ENCODE measurements at regions not wholly inside any gene's neighbourhood (a gene's known extent, or its start where the extent isn't known, plus 50 kb on each side); places are given as distances from the start of the nearest gene placed in this dataset.

DNA sequence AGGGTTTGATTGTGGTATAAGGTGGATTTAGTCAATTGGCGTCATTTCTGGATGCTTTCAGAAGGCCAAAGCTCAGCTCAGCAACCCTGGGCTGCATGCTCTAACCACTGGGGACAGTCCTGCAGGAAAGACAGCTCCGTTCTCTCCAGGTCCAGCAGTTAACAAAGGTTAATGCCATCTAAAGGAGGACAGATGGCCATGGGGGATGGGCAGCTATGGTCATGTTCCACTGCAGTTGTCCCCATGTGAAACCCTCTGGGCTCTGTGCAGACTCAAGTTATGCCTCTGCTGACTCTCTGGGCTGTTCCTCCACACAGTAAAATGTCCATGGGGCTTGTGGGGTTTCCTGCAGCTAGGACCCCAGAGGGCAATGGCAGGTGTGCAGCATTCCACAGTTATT lies 562.1 kb upstream of the ADGRL3 start:
- Mint-ChIP-seq H3K4me3 (no peak overlapping the region), H3K27ac (no peak overlapping the region), H3K36me3 (0 out of 2 replicates have a peak, but pooled peaks cover 3% of the 10 kb centered on the region), H3K4me1 (no peaks in the 10 kb centered on the region), H3K27me3 (ENCODE audit: low read depth) (no peaks in the 10 kb centered on the region; the same call in 1 of the 2 replicates), H3K9me3 (peaks cover 36% of the 10 kb centered on the region)
- ChIA-PET POLR2A (no interaction called here), CTCF (no interaction called here)
- no peak for TF ChIP-seq GRHL2 (CRISPR knock-in tag; IDR thresholded peaks at IDR 0.05; ENCODE audit: insufficient replicate concordance, severe bottlenecking)
- TF ChIP-seq, protein P1, sequence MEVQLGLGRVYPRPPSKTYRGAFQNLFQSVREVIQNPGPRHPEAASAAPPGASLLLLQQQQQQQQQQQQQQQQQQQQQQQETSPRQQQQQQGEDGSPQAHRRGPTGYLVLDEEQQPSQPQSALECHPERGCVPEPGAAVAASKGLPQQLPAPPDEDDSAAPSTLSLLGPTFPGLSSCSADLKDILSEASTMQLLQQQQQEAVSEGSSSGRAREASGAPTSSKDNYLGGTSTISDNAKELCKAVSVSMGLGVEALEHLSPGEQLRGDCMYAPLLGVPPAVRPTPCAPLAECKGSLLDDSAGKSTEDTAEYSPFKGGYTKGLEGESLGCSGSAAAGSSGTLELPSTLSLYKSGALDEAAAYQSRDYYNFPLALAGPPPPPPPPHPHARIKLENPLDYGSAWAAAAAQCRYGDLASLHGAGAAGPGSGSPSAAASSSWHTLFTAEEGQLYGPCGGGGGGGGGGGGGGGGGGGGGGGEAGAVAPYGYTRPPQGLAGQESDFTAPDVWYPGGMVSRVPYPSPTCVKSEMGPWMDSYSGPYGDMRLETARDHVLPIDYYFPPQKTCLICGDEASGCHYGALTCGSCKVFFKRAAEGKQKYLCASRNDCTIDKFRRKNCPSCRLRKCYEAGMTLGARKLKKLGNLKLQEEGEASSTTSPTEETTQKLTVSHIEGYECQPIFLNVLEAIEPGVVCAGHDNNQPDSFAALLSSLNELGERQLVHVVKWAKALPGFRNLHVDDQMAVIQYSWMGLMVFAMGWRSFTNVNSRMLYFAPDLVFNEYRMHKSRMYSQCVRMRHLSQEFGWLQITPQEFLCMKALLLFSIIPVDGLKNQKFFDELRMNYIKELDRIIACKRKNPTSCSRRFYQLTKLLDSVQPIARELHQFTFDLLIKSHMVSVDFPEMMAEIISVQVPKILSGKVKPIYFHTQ (CRISPR knock-in tag; IDR thresholded peaks at IDR 0.05): no peak
- TF ChIP-seq ZNF396 (CRISPR knock-in tag; IDR thresholded peaks at IDR 0.05; ENCODE audit: borderline replicate concordance): no peak
- no peak for TF ChIP-seq SOX15 (CRISPR knock-in tag; IDR thresholded peaks at IDR 0.05)
- no peak for TF ChIP-seq HMGA2 (CRISPR knock-in tag; IDR thresholded peaks at IDR 0.05)
- no peak for TF ChIP-seq SMAD4 (CRISPR knock-in tag; IDR thresholded peaks at IDR 0.05)
- no peak for TF ChIP-seq KAT7 (CRISPR knock-in tag; IDR thresholded peaks at IDR 0.05; ENCODE audit: borderline replicate concordance)
- TF ChIP-seq ELF4 (CRISPR knock-in tag; IDR thresholded peaks at IDR 0.05; ENCODE audit: low read depth): no peak
- TF ChIP-seq, protein P2, sequence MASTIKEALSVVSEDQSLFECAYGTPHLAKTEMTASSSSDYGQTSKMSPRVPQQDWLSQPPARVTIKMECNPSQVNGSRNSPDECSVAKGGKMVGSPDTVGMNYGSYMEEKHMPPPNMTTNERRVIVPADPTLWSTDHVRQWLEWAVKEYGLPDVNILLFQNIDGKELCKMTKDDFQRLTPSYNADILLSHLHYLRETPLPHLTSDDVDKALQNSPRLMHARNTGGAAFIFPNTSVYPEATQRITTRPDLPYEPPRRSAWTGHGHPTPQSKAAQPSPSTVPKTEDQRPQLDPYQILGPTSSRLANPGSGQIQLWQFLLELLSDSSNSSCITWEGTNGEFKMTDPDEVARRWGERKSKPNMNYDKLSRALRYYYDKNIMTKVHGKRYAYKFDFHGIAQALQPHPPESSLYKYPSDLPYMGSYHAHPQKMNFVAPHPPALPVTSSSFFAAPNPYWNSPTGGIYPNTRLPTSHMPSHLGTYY (CRISPR knock-in tag; IDR thresholded peaks at IDR 0.05): no peak
- TF ChIP-seq ZBTB21 (CRISPR knock-in tag; IDR thresholded peaks at IDR 0.05; ENCODE audit: borderline replicate concordance): no peak
- TF ChIP-seq MAX (CRISPR knock-in tag; IDR thresholded peaks at IDR 0.05): no peak
- TF ChIP-seq FOXK1 (CRISPR knock-in tag; IDR thresholded peaks at IDR 0.05): no peak
- no peak for TF ChIP-seq CTCF (IDR thresholded peaks at IDR 0.05)
- no peak for TF ChIP-seq ZNF423 (CRISPR knock-in tag; IDR thresholded peaks at IDR 0.05)
- TF ChIP-seq CBFB (CRISPR knock-in tag; IDR thresholded peaks at IDR 0.05; ENCODE audit: low read depth): no peak
- no peak for TF ChIP-seq ZNF416 (CRISPR knock-in tag; IDR thresholded peaks at IDR 0.05)
- ATAC-seq (no peak), DNase-seq (ENCODE audit: low spot score) (no peak)

DNA sequence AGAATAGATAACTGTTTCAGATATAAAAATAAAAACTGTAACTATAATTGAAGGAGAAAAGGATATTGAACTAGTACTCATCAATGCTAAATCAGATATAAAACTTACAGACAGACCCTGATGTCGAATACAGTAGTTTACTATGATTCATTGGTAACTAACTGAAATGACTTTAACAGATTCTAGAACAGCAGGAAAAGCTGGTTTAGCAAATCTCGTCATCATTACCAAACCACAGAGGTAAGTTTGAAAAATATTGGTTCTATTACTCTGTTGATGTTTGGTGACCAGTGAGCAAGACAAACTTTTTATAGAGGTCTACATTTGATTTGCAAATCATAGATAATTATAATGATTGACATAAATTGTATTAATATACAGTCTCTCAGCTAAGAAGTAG lies 551.4 kb upstream of the ADGRL3 start:
- H3K27ac Mint-ChIP-seq: no peak overlapping the region
- peaks cover 7% of the 10 kb centered on the region; the same call in 1 of the 2 replicates for H3K36me3 Mint-ChIP-seq
- ATAC-seq (no peak), DNase-seq (ENCODE audit: low spot score) (no peak)
- ChIA-PET CTCF (no interaction called here), POLR2A (interaction anchor here (0.6 kb wide), 1 partner anchor 86 kb away, joined by 3 read pairs; no protein-coding TSS in a partner anchor)
- H3K4me1 Mint-ChIP-seq: no peaks in the 10 kb centered on the region
- peaks cover 10% of the 10 kb centered on the region for H3K9me3 Mint-ChIP-seq
- H3K4me3 Mint-ChIP-seq: no peak overlapping the region
- H3K27me3 Mint-ChIP-seq (ENCODE audit: low read depth): no peaks in the 10 kb centered on the region
- TF ChIP-seq, protein P3, sequence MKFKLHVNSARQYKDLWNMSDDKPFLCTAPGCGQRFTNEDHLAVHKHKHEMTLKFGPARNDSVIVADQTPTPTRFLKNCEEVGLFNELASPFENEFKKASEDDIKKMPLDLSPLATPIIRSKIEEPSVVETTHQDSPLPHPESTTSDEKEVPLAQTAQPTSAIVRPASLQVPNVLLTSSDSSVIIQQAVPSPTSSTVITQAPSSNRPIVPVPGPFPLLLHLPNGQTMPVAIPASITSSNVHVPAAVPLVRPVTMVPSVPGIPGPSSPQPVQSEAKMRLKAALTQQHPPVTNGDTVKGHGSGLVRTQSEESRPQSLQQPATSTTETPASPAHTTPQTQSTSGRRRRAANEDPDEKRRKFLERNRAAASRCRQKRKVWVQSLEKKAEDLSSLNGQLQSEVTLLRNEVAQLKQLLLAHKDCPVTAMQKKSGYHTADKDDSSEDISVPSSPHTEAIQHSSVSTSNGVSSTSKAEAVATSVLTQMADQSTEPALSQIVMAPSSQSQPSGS (CRISPR knock-in tag; IDR thresholded peaks at IDR 0.05; ENCODE audit: borderline replicate concordance, low read depth): no peak
- TF ChIP-seq ZBTB21 (CRISPR knock-in tag; IDR thresholded peaks at IDR 0.05; ENCODE audit: borderline replicate concordance) (no peak), SMAD4 (CRISPR knock-in tag; IDR thresholded peaks at IDR 0.05) (no peak), SOX15 (CRISPR knock-in tag; IDR thresholded peaks at IDR 0.05) (no peak), IRF1 (CRISPR knock-in tag; IDR thresholded peaks at IDR 0.05) (no peak), FOXJ3 (CRISPR knock-in tag; IDR thresholded peaks at IDR 0.05; ENCODE audit: borderline replicate concordance) (no peak), FOXP1 (CRISPR knock-in tag; IDR thresholded peaks at IDR 0.05; ENCODE audit: borderline replicate concordance) (no peak), ZNF121 (CRISPR knock-in tag; IDR thresholded peaks at IDR 0.05) (no peak), ELF4 (CRISPR knock-in tag; IDR thresholded peaks at IDR 0.05; ENCODE audit: low read depth) (no peak), ZNF671 (CRISPR knock-in tag; IDR thresholded peaks at IDR 0.05) (no peak), NFATC4 (CRISPR knock-in tag; IDR thresholded peaks at IDR 0.05) (no peak), MAX (CRISPR knock-in tag; IDR thresholded peaks at IDR 0.05) (no peak), NFE2L1 (CRISPR knock-in tag; IDR thresholded peaks at IDR 0.05) (no peak)
- TF ChIP-seq, protein P4, sequence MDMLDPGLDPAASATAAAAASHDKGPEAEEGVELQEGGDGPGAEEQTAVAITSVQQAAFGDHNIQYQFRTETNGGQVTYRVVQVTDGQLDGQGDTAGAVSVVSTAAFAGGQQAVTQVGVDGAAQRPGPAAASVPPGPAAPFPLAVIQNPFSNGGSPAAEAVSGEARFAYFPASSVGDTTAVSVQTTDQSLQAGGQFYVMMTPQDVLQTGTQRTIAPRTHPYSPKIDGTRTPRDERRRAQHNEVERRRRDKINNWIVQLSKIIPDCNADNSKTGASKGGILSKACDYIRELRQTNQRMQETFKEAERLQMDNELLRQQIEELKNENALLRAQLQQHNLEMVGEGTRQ (CRISPR knock-in tag; IDR thresholded peaks at IDR 0.05): no peak
- TF ChIP-seq, protein P5, sequence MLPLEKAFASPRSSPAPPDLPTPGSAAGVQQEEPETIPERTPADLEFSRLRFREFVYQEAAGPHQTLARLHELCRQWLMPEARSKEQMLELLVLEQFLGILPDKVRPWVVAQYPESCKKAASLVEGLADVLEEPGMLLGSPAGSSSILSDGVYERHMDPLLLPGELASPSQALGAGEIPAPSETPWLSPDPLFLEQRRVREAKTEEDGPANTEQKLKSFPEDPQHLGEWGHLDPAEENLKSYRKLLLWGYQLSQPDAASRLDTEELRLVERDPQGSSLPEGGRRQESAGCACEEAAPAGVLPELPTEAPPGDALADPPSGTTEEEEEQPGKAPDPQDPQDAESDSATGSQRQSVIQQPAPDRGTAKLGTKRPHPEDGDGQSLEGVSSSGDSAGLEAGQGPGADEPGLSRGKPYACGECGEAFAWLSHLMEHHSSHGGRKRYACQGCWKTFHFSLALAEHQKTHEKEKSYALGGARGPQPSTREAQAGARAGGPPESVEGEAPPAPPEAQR (CRISPR knock-in tag; IDR thresholded peaks at IDR 0.05): no peak

Data from WTC11 (cell line).